Gastrocnemius medialis (tissue), 4 donors: ENCODE measurements at regions not wholly inside any gene's neighbourhood (a gene's known extent, or its start where the extent isn't known, plus 50 kb on each side); places are given as distances from the start of the nearest gene placed in this dataset.

Source experiments
- CTCF ChIP-seq, 5 experiments: fragments of 450-650 bp in 3 of 5; fragments of 200-600 bp in 2 of 5; sonication (generic) in 2 of 5; IDR thresholded peaks in 4 of 5; conservative IDR thresholded peaks in 1 of 5; 1 replicate in 4 of 5; 2 replicates in 1 of 5; pipeline ENCODE4 v1.5.1; 2016 to 2019; ENCODE audit warnings: antibody characterized with exemption in 5 of 5, mild to moderate bottlenecking in 3 of 5, moderate library complexity in 3 of 5
- POLR2A ChIP-seq, 2 donors: fragments of 450-650 bp; IDR thresholded peaks; one replicate each; pipeline ENCODE4 v1.6.1; 2017; ENCODE audit warnings: antibody characterized with exemption in 2 of 2, mild to moderate bottlenecking in 2 of 2, moderate library complexity in 2 of 2

GRCh38 chrX:121592884-121593283, 545.5 kb downstream of the GLUD2 start:
- TF ChIP-seq CTCF (IDR thresholded peaks at IDR 0.05 in 4 of 5, conservative IDR thresholded peaks at IDR 0.05 in 1 of 5) (no peak), POLR2A (IDR thresholded peaks at IDR 0.05) (no peak)
